ENCODE measurements at regions not wholly inside any gene's neighbourhood (a gene's known extent, or its start where the extent isn't known, plus 50 kb on each side); places are given as distances from the start of the nearest gene placed in this dataset.

- H3K9me3 ChIP-seq (ENCODE audit: low read depth) = peaks cover 2% of the 10 kb centered on the region
- no peaks in the 10 kb centered on the region for H3K9me2 ChIP-seq (ENCODE audit: insufficient read depth)
- H3K79me2 ChIP-seq (ENCODE audit: insufficient read depth) = no peaks in the 10 kb centered on the region
- H3K4me3 ChIP-seq = peak overlapping the region; percentile 30
- peak overlapping the region; percentile 52 for H3K27ac ChIP-seq
- peak overlapping the region; percentile 57 for H3K4me2 ChIP-seq (ENCODE audit: unreplicated experiment)
- TF ChIP-seq EZH2 (IDR thresholded peaks at IDR 0.05; ENCODE audit: insufficient read depth, poor library complexity, severe bottlenecking) (no peak), EZH2phosphoT487 (IDR thresholded peaks at IDR 0.05; ENCODE audit: insufficient read depth, low read depth) (no peak)
- H3K27me3 ChIP-seq (replicated peaks; ENCODE audit: insufficient read depth) = no peaks in the 10 kb centered on the region
- DNase-seq = peak; percentile 82
- H3K4me1 ChIP-seq (ENCODE audit: insufficient read depth) = peaks cover 35% of the 10 kb centered on the region
- H2AFZ ChIP-seq = no peak overlapping the region
- in situ Hi-C loops (cut with MboI) = no loop called here
- H3K9ac ChIP-seq = peak overlapping the region; percentile 29; the same call in 1 of the 2 replicates
- 21 to 22% methylated on average over 7 of the region's 7 CpGs for WGBS, 2 experiments (ENCODE audit: low coverage in 1 of 2, low lambda C conversion rate in 2 of 2, missing lambda C conversion rate in 2 of 2)
- H3K36me3 ChIP-seq (ENCODE audit: low read depth) = no peaks in the 10 kb centered on the region
- H4K20me1 ChIP-seq (ENCODE audit: insufficient read depth) = no peaks in the 10 kb centered on the region
- peaks cover 27% of the 10 kb centered on the region for H3F3A ChIP-seq (ENCODE audit: insufficient read depth)
These were observed 84.0 kb upstream of the DSEL start for GRCh38 chr18:67600181-67601180.

GRCh38 chr18:67599277-67599676 is 82.8 kb upstream of the DSEL start:
- no peaks in the 10 kb centered on the region for H3K9me2 ChIP-seq (ENCODE audit: insufficient read depth)
- peaks cover 27% of the 10 kb centered on the region for H3F3A ChIP-seq (ENCODE audit: insufficient read depth)
- 2 to 3% methylated on average over 2 of the region's 2 CpGs for WGBS, 2 experiments (ENCODE audit: low coverage in 1 of 2, low lambda C conversion rate in 2 of 2, missing lambda C conversion rate in 2 of 2)
- H3K9me3 ChIP-seq (ENCODE audit: low read depth) = peaks cover 2% of the 10 kb centered on the region
- H2AFZ ChIP-seq = no peak overlapping the region
- TF ChIP-seq EZH2phosphoT487 (IDR thresholded peaks at IDR 0.05; ENCODE audit: insufficient read depth, low read depth) (no peak), EZH2 (IDR thresholded peaks at IDR 0.05; ENCODE audit: insufficient read depth, poor library complexity, severe bottlenecking) (no peak)
- H3K36me3 ChIP-seq (ENCODE audit: low read depth) = no peaks in the 10 kb centered on the region
- H3K79me2 ChIP-seq (ENCODE audit: insufficient read depth) = no peaks in the 10 kb centered on the region
- H4K20me1 ChIP-seq (ENCODE audit: insufficient read depth) = no peaks in the 10 kb centered on the region
- DNase-seq = peak; percentile 71
- no peak overlapping the region for H3K4me3 ChIP-seq
- in situ Hi-C loops (cut with MboI) = no loop called here
- peaks cover 35% of the 10 kb centered on the region for H3K4me1 ChIP-seq (ENCODE audit: insufficient read depth)
- H3K27ac ChIP-seq = peak overlapping the region; percentile 8; the same call in 1 of the 2 replicates
- H3K27me3 ChIP-seq (replicated peaks; ENCODE audit: insufficient read depth) = no peaks in the 10 kb centered on the region
- no peak overlapping the region for H3K9ac ChIP-seq
- peak overlapping the region; percentile 57 for H3K4me2 ChIP-seq (ENCODE audit: unreplicated experiment)

GRCh38 chr18:67597759-67598158 is 81.2 kb upstream of the DSEL start:
- DNase-seq = no peak
- no peaks in the 10 kb centered on the region for H3K27me3 ChIP-seq (replicated peaks; ENCODE audit: insufficient read depth)
- in situ Hi-C loops (cut with MboI) = no loop called here
- peaks cover 2% of the 10 kb centered on the region for H3K9me3 ChIP-seq (ENCODE audit: low read depth)
- no peak overlapping the region for H3K4me3 ChIP-seq
- no peak overlapping the region for H3K9ac ChIP-seq
- H3K4me2 ChIP-seq (ENCODE audit: unreplicated experiment) = no peak overlapping the region
- no peaks in the 10 kb centered on the region for H3K79me2 ChIP-seq (ENCODE audit: insufficient read depth)
- H3K36me3 ChIP-seq (ENCODE audit: low read depth) = no peaks in the 10 kb centered on the region
- peaks cover 27% of the 10 kb centered on the region for H3F3A ChIP-seq (ENCODE audit: insufficient read depth)
- H2AFZ ChIP-seq = no peak overlapping the region
- WGBS, 2 experiments (ENCODE audit: low coverage in 1 of 2, low lambda C conversion rate in 2 of 2, missing lambda C conversion rate in 2 of 2) = 61 to 64% methylated on average over 2 of the region's 2 CpGs
- no peaks in the 10 kb centered on the region for H3K9me2 ChIP-seq (ENCODE audit: insufficient read depth)
- no peaks in the 10 kb centered on the region for H4K20me1 ChIP-seq (ENCODE audit: insufficient read depth)
- no peak overlapping the region for H3K27ac ChIP-seq
- peaks cover 35% of the 10 kb centered on the region for H3K4me1 ChIP-seq (ENCODE audit: insufficient read depth)
- TF ChIP-seq EZH2phosphoT487 (IDR thresholded peaks at IDR 0.05; ENCODE audit: insufficient read depth, low read depth) (no peak), EZH2 (IDR thresholded peaks at IDR 0.05; ENCODE audit: insufficient read depth, poor library complexity, severe bottlenecking) (no peak)

- in situ Hi-C loops (cut with MboI) = no loop called here
- Histone ChIP-seq H3K4me1 (ENCODE audit: insufficient read depth) (peaks cover 34% of the 10 kb centered on the region), H2AFZ (no peak overlapping the region), H3K9ac (no peak overlapping the region), H3K9me2 (ENCODE audit: insufficient read depth) (no peaks in the 10 kb centered on the region), H3K27ac (no peak overlapping the region), H3K4me3 (no peak overlapping the region), H4K20me1 (ENCODE audit: insufficient read depth) (no peaks in the 10 kb centered on the region), H3K9me3 (ENCODE audit: low read depth) (no peaks in the 10 kb centered on the region), H3K36me3 (ENCODE audit: low read depth) (no peaks in the 10 kb centered on the region), H3K27me3 (replicated peaks; ENCODE audit: insufficient read depth) (no peaks in the 10 kb centered on the region), H3K4me2 (ENCODE audit: unreplicated experiment) (no peak overlapping the region), H3F3A (ENCODE audit: insufficient read depth) (peaks cover 23% of the 10 kb centered on the region), H3K79me2 (ENCODE audit: insufficient read depth) (no peaks in the 10 kb centered on the region)
- TF ChIP-seq EZH2phosphoT487 (IDR thresholded peaks at IDR 0.05; ENCODE audit: insufficient read depth, low read depth) (no peak), EZH2 (IDR thresholded peaks at IDR 0.05; ENCODE audit: insufficient read depth, poor library complexity, severe bottlenecking) (no peak)
- WGBS, 2 experiments (ENCODE audit: low coverage in 1 of 2, low lambda C conversion rate in 2 of 2, missing lambda C conversion rate in 2 of 2) = 94 to 100% methylated on average over 1 of the region's 1 CpG
- no peak for DNase-seq
These were observed 79.5 kb upstream of the DSEL start for GRCh38 chr18:67596003-67596402.

Measured in GM23248 (cell line).